Panc1 (cell line): ENCODE measurements at regions not wholly inside any gene's neighbourhood (a gene's known extent, or its start where the extent isn't known, plus 50 kb on each side); places are given as distances from the start of the nearest gene placed in this dataset.

Source experiments
- ATAC-seq: fragments of 200-7000 bp; cut with Tn5 transposase; 2 replicates; pipeline ENCODE4 v1.9.1; 2020; ENCODE audit warnings: mild to moderate bottlenecking, moderate library complexity
- BruUV-seq: library from RNA; stranded (reverse); fragments of 400-500 nt; replicated peaks from 2 replicates; lab custom pipeline; 2021; lab: Mats Ljungman, UMichigan
- CTCF ChIA-PET: fragments of 300-600 bp; sonication (Branson Sonifier 250); formaldehyde crosslinking; loops from one replicate; lab custom pipeline; 2022; ENCODE audit warnings: antibody characterized with exemption; lab: Charles Lee
- POLR2A ChIA-PET: fragments of 300-600 bp; sonication (Branson Sonifier 250); formaldehyde crosslinking; loops from one replicate; lab custom pipeline; 2022; ENCODE audit warnings: antibody characterized with exemption; lab: Charles Lee
- DNase-seq: peaks from one replicate; pipeline ENCODE4 v3.0.0-alpha.2; 2010; ENCODE audit warnings: low read depth, low spot score
- H3K27ac ChIP-seq: 2 replicates; pipeline ENCODE4 v1.5.1; 2011; ENCODE audit warnings: mild to moderate bottlenecking, low read length, inconsistent platforms
- H3K27me3 ChIP-seq: fragments of 200-500 bp; sonication (Bioruptor generic); 2 replicates; pipeline ENCODE4 v1.6.0; 2014; ENCODE audit warnings: low read length, inconsistent platforms; ENCODE audit not compliant: control insufficient read depth, insufficient read depth
- H3K36me3 ChIP-seq: fragments of 200-500 bp; sonication (Bioruptor generic); 2 replicates; pipeline ENCODE4 v1.5.1; 2014; ENCODE audit warnings: inconsistent platforms, mild to moderate bottlenecking, low read length, moderate library complexity; ENCODE audit not compliant: control insufficient read depth, insufficient read depth
- H3K4me1 ChIP-seq: 2 replicates; pipeline ENCODE4 v1.5.1; 2011; ENCODE audit warnings: inconsistent platforms, mild to moderate bottlenecking, low read length, moderate library complexity; ENCODE audit not compliant: control insufficient read depth, insufficient read depth
- H3K4me3 ChIP-seq, 2 experiments: 2 replicates each; pipeline ENCODE4 v1.5.1; 2011 to 2012; ENCODE audit warnings: low read depth in 2 of 2, low read length in 2 of 2, mild to moderate bottlenecking in 2 of 2, inconsistent platforms in 1 of 2, moderate library complexity in 1 of 2
- H3K9me3 ChIP-seq: fragments of 200-500 bp; sonication (Bioruptor generic); 2 replicates; pipeline ENCODE4 v1.5.1; 2014; ENCODE audit warnings: low read depth, mild to moderate bottlenecking, inconsistent platforms, low read length, moderate library complexity; ENCODE audit not compliant: control insufficient read depth, insufficient read depth
- POLR2AphosphoS5 ChIP-seq: IDR thresholded peaks from 2 replicates; pipeline ENCODE4 v1.6.1; 2012; ENCODE audit warnings: mild to moderate bottlenecking, low read depth, low read length, moderate library complexity
- SIN3A ChIP-seq: IDR thresholded peaks from 2 replicates; pipeline ENCODE4 v1.6.1; 2012; ENCODE audit warnings: low read depth, mild to moderate bottlenecking, low read length, moderate library complexity, borderline replicate concordance; ENCODE audit not compliant: insufficient read depth
- TCF7L2 ChIP-seq: IDR thresholded peaks from 2 replicates; pipeline ENCODE4 v1.6.1; 2011; ENCODE audit warnings: mild to moderate bottlenecking, low read depth, low read length, inconsistent platforms
- in situ Hi-C: cut with HindIII; loops from 2 replicates; pipeline ENCODE4 v1.10.0; 2016; ENCODE audit warnings: low sequenced_read_pairs, low pct_unique_long_range_greater_than_20kb
- intact Hi-C: fragments of 100-400 bp; cut with micrococcal nuclease; formaldehyde crosslinking; loops from one replicate; pipeline ENCODE4 v1.10.0; 2022; ENCODE audit not compliant: unreplicated experiment
- TF ChIP-seq, protein P1 (sequence below), 2 experiments: IDR thresholded peaks; 2 replicates each; pipeline ENCODE4 v1.6.1; 2011 to 2012; ENCODE audit warnings: low read depth in 2 of 2, control low read depth in 1 of 2, low read length in 1 of 2, mild to moderate bottlenecking in 1 of 2, moderate library complexity in 1 of 2; ENCODE audit not compliant: insufficient read depth in 1 of 2
- TF ChIP-seq, protein P2 (sequence below): fragments of 450-650 bp; IDR thresholded peaks from 2 replicates; pipeline ENCODE4 v1.5.1; 2017; ENCODE audit warnings: mild to moderate bottlenecking

DNA sequence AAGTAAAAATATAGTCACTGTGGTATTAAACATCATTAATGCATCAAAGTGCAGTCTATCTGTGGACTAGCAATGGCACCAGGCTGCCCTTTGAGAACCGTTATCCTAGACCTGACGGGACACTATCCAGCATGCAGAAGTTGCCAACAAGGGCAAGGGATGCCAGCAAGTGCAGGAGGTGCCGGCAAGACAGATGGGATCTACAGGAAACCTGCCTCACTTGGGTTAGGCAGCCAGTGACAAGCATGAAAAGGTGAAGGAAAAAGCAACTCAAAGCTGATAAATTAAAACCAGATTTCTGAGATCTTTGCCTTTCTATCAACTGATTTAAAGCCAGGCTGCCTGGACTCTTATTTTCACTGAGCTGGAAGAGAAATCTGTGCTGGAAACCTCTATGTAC lies 315.2 kb upstream of the PDE4D start:
- intact Hi-C loops = no loop called here
- BruUV-seq = no TSS peak
- no peak for ATAC-seq
- Histone ChIP-seq H3K4me3 (no peak overlapping the region), H3K9me3 (no peaks in the 10 kb centered on the region), H3K4me1 (no peaks in the 10 kb centered on the region), H3K36me3 (no peaks in the 10 kb centered on the region), H3K27ac (no peak overlapping the region), H3K27me3 (no peaks in the 10 kb centered on the region; the same call in 1 of the 2 replicates)
- no peak for DNase-seq
- in situ Hi-C loops = no loop called here
- POLR2A ChIA-PET = no interaction called here
- no peak for TF ChIP-seq POLR2AphosphoS5
- no peak for TF ChIP-seq SIN3A
- TF ChIP-seq, protein P1, sequence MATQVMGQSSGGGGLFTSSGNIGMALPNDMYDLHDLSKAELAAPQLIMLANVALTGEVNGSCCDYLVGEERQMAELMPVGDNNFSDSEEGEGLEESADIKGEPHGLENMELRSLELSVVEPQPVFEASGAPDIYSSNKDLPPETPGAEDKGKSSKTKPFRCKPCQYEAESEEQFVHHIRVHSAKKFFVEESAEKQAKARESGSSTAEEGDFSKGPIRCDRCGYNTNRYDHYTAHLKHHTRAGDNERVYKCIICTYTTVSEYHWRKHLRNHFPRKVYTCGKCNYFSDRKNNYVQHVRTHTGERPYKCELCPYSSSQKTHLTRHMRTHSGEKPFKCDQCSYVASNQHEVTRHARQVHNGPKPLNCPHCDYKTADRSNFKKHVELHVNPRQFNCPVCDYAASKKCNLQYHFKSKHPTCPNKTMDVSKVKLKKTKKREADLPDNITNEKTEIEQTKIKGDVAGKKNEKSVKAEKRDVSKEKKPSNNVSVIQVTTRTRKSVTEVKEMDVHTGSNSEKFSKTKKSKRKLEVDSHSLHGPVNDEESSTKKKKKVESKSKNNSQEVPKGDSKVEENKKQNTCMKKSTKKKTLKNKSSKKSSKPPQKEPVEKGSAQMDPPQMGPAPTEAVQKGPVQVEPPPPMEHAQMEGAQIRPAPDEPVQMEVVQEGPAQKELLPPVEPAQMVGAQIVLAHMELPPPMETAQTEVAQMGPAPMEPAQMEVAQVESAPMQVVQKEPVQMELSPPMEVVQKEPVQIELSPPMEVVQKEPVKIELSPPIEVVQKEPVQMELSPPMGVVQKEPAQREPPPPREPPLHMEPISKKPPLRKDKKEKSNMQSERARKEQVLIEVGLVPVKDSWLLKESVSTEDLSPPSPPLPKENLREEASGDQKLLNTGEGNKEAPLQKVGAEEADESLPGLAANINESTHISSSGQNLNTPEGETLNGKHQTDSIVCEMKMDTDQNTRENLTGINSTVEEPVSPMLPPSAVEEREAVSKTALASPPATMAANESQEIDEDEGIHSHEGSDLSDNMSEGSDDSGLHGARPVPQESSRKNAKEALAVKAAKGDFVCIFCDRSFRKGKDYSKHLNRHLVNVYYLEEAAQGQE (IDR thresholded peaks at IDR 0.05; ENCODE audit: insufficient read depth in 1 of 2, low read depth in 2 of 2, low read length in 1 of 2) = no peak
- TF ChIP-seq, protein P2, sequence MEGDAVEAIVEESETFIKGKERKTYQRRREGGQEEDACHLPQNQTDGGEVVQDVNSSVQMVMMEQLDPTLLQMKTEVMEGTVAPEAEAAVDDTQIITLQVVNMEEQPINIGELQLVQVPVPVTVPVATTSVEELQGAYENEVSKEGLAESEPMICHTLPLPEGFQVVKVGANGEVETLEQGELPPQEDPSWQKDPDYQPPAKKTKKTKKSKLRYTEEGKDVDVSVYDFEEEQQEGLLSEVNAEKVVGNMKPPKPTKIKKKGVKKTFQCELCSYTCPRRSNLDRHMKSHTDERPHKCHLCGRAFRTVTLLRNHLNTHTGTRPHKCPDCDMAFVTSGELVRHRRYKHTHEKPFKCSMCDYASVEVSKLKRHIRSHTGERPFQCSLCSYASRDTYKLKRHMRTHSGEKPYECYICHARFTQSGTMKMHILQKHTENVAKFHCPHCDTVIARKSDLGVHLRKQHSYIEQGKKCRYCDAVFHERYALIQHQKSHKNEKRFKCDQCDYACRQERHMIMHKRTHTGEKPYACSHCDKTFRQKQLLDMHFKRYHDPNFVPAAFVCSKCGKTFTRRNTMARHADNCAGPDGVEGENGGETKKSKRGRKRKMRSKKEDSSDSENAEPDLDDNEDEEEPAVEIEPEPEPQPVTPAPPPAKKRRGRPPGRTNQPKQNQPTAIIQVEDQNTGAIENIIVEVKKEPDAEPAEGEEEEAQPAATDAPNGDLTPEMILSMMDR = no peak
- TF ChIP-seq TCF7L2 = no peak
- CTCF ChIA-PET = no interaction called here

- no peak overlapping the region for H3K4me3 ChIP-seq
- CTCF ChIA-PET = no interaction called here
- POLR2A ChIA-PET = no interaction called here
- H3K27me3 ChIP-seq = no peaks in the 10 kb centered on the region; the same call in 1 of the 2 replicates
- intact Hi-C loops (no loop called here), in situ Hi-C loops (no loop called here)
- H3K36me3 ChIP-seq = no peaks in the 10 kb centered on the region
- H3K9me3 ChIP-seq = no peaks in the 10 kb centered on the region
- no peaks in the 10 kb centered on the region for H3K4me1 ChIP-seq
- H3K27ac ChIP-seq = no peak overlapping the region
- DNase-seq = no peak
- no peak for ATAC-seq
- TF ChIP-seq, protein P1 (IDR thresholded peaks at IDR 0.05; ENCODE audit: insufficient read depth in 1 of 2, low read depth in 2 of 2, low read length in 1 of 2) = no peak
- TF ChIP-seq SIN3A (no peak), POLR2AphosphoS5 (no peak), TCF7L2 (no peak)
- TF ChIP-seq, protein P2 = no peak
- no TSS peak for BruUV-seq
These were observed 313.5 kb upstream of the PDE4D start for GRCh38 chr5:60207040-60207439.
